A549 (cell line): ENCODE measurements at regions not wholly inside any gene's neighbourhood (a gene's known extent, or its start where the extent isn't known, plus 50 kb on each side); places are given as distances from the start of the nearest gene placed in this dataset.

ENCODE experiments used
- ATAC-seq, 2 experiments: fragments of 200-7000 bp in 1 of 2; fragments of >200 bp in 1 of 2; cut with Nextera tagmentation in 1 of 2; cut with Tn5 transposase in 1 of 2; 3 replicates each; pipeline versions ENCODE4 v1.8.0 to v1.9.1; 2018 to 2020; ENCODE audit warnings: mild to moderate bottlenecking in 1 of 2, moderate library complexity in 1 of 2
- CTCF ChIA-PET: fragments of 300-600 bp; sonication (Branson Sonifier 250); formaldehyde crosslinking; extraction: SDS; loops from one replicate; lab custom pipeline; 2021; ENCODE audit warnings: antibody characterized with exemption, inconsistent platforms; lab: Yijun Ruan, JAX
- POLR2A ChIA-PET: fragments of 350-600 bp; formaldehyde crosslinking; extraction: SDS; loops from one replicate; lab custom pipeline; 2021; ENCODE audit warnings: antibody characterized with exemption, inconsistent platforms; lab: Yijun Ruan, JAX
- DNase-seq, 2 experiments: peaks; one replicate each; pipeline versions ENCODE4 v3.0.0 to v3.0.0-alpha.2; 2011 to 2016; ENCODE audit warnings: low read depth in 1 of 2, low spot score in 1 of 2
- FAIRE-seq: peaks from 2 replicates; lab custom pipeline; 2011; peaks lifted over from hg19 to GRCh38; lab: Jason Lieb, UNC
- H3K27ac ChIP-seq, 2 experiments: fragments of >200 bp; sonication (Bioruptor Twin); formaldehyde crosslinking; 3 replicates each; pipeline ENCODE4 v1.5.1; 2016 to 2017
- H3K4me1 ChIP-seq: fragments of >200 bp; sonication (Bioruptor Twin); formaldehyde crosslinking; 3 replicates; pipeline ENCODE4 v1.6.1; 2016
- H3K4me2 ChIP-seq: fragments of >200 bp; sonication (Bioruptor Twin); formaldehyde crosslinking; 3 replicates; pipeline ENCODE4 v1.6.1; 2016
- H3K4me3 ChIP-seq: fragments of >200 bp; sonication (Bioruptor Twin); formaldehyde crosslinking; 3 replicates; pipeline ENCODE4 v1.5.1; 2016
- H3K9me3 ChIP-seq: fragments of >200 bp; sonication (Bioruptor Twin); formaldehyde crosslinking; 3 replicates; pipeline ENCODE4 v1.6.1; 2016
- ATOH8 ChIP-seq: fragments of 250-450 bp; sonication (Bioruptor Pico); IDR thresholded peaks from 2 replicates; pipeline ENCODE4 v1.5.0; 2020; ENCODE audit warnings: low read depth, mild to moderate bottlenecking, moderate library complexity
- CBX2 ChIP-seq: fragments of 200-600 bp; sonication (generic); IDR thresholded peaks from 2 replicates; pipeline ENCODE4 v1.6.1; 2016; ENCODE audit warnings: low read depth, mild to moderate bottlenecking, borderline replicate concordance
- CBX8 ChIP-seq: fragments of 200-600 bp; sonication (generic); IDR thresholded peaks from 2 replicates; pipeline ENCODE4 v1.6.1; 2016
- CEBPB ChIP-seq, 2 experiments: fragments of >200 bp in 1 of 2; sonication (Bioruptor Twin) in 1 of 2; formaldehyde crosslinking in 1 of 2; IDR thresholded peaks; 2 replicates each; pipeline ENCODE4 v1.6.1; 2012 to 2016
- CHD2 ChIP-seq: fragments of 150-350 bp; IDR thresholded peaks from 2 replicates; pipeline ENCODE4 v1.6.1; 2014; ENCODE audit warnings: low read length; ENCODE audit not compliant: partially characterized antibody
- EHF ChIP-seq: fragments of 250-450 bp; sonication (Bioruptor Pico); IDR thresholded peaks from 2 replicates; pipeline ENCODE4 v1.5.0; 2020; ENCODE audit warnings: mild to moderate bottlenecking
- ESRRA ChIP-seq: fragments of 150-350 bp; IDR thresholded peaks from 2 replicates; pipeline ENCODE4 v1.6.1; 2014; ENCODE audit warnings: mild to moderate bottlenecking, low read length, borderline replicate concordance
- FOSL2 ChIP-seq, 2 experiments: fragments of 450-650 bp in 1 of 2; fragments of >200 bp in 1 of 2; sonication (Bioruptor Twin) in 1 of 2; formaldehyde crosslinking; IDR thresholded peaks; 2 replicates each; pipeline versions ENCODE4 v1.5.0 to v1.6.1; 2016 to 2020; ENCODE audit warnings: mild to moderate bottlenecking in 1 of 2, moderate library complexity in 1 of 2
- HDAC2 ChIP-seq: fragments of 200-600 bp; sonication (generic); IDR thresholded peaks from 2 replicates; pipeline ENCODE4 v1.6.1; 2016
- HES2 ChIP-seq: fragments of >200 bp; sonication (Bioruptor Twin); formaldehyde crosslinking; IDR thresholded peaks from 2 replicates; pipeline ENCODE4 v1.6.1; 2016
- KDM1A ChIP-seq: fragments of 200-600 bp; sonication (generic); IDR thresholded peaks from 2 replicates; pipeline ENCODE4 v1.6.1; 2016; ENCODE audit warnings: low read depth, mild to moderate bottlenecking
- KDM5A ChIP-seq: fragments of 200-600 bp; sonication (generic); IDR thresholded peaks from 2 replicates; pipeline ENCODE4 v1.6.1; 2016; ENCODE audit warnings: antibody characterized with exemption, mild to moderate bottlenecking
- MAFK ChIP-seq: fragments of 450-650 bp; IDR thresholded peaks from 2 replicates; pipeline ENCODE4 v1.6.1; 2014; ENCODE audit not compliant: partially characterized antibody
- MAX ChIP-seq: IDR thresholded peaks from 2 replicates; pipeline ENCODE4 v1.6.1; 2012
- MYC ChIP-seq: IDR thresholded peaks from 2 replicates; pipeline ENCODE4 v1.6.1; 2012; ENCODE audit warnings: mild to moderate bottlenecking, inconsistent platforms, low read length, improper control_type of control experiment, borderline replicate concordance
- NPAS2 ChIP-seq: fragments of 250-450 bp; sonication (Bioruptor Pico); IDR thresholded peaks from 2 replicates; pipeline ENCODE4 v1.8.0; 2022; ENCODE audit warnings: mild to moderate bottlenecking, moderate library complexity, borderline replicate concordance
- PHF8 ChIP-seq: fragments of 200-600 bp; sonication (generic); IDR thresholded peaks from 2 replicates; pipeline ENCODE4 v1.6.1; 2016; ENCODE audit warnings: low read depth, mild to moderate bottlenecking, antibody characterized with exemption, moderate library complexity, borderline replicate concordance
- POLR2A ChIP-seq: IDR thresholded peaks from 2 replicates; pipeline ENCODE4 v1.6.1; 2012; ENCODE audit warnings: mild to moderate bottlenecking, low read length
- RAD21 ChIP-seq, 2 experiments: fragments of >200 bp in 1 of 2; sonication (Bioruptor Twin) in 1 of 2; formaldehyde crosslinking in 1 of 2; IDR thresholded peaks in 1 of 2; conservative IDR thresholded peaks in 1 of 2; 2 replicates in 1 of 2; 3 replicates in 1 of 2; pipeline ENCODE4 v1.6.1; 2012 to 2018; ENCODE audit warnings: inconsistent platforms in 1 of 2
- REST ChIP-seq: fragments of 200-600 bp; sonication (generic); IDR thresholded peaks from 2 replicates; pipeline ENCODE4 v1.6.1; 2016; ENCODE audit warnings: antibody characterized with exemption, mild to moderate bottlenecking, moderate library complexity
- RFX5 ChIP-seq: fragments of 450-650 bp; IDR thresholded peaks from 2 replicates; pipeline ENCODE4 v1.7.1; 2014; ENCODE audit warnings: antibody characterized with exemption, mild to moderate bottlenecking, moderate library complexity
- SREBF2 ChIP-seq: fragments of 450-650 bp; IDR thresholded peaks from 2 replicates; pipeline ENCODE4 v1.6.1; 2014; ENCODE audit warnings: mild to moderate bottlenecking, moderate library complexity
- USF2 ChIP-seq: fragments of 450-650 bp; IDR thresholded peaks from 2 replicates; pipeline ENCODE4 v1.6.1; 2014; ENCODE audit warnings: antibody characterized with exemption
- ZC3H11A ChIP-seq: fragments of 450-650 bp; IDR thresholded peaks from 2 replicates; pipeline ENCODE4 v1.6.1; 2014; ENCODE audit warnings: antibody characterized with exemption, mild to moderate bottlenecking
- ZFP36 ChIP-seq: fragments of 450-650 bp; IDR thresholded peaks from 2 replicates; pipeline ENCODE4 v1.6.1; 2014; ENCODE audit warnings: borderline replicate concordance; ENCODE audit not compliant: partially characterized antibody
- ZNF302 ChIP-seq: fragments of 250-450 bp; sonication (Bioruptor Pico); IDR thresholded peaks from 2 replicates; pipeline ENCODE4 v1.9.0; 2021; ENCODE audit warnings: inconsistent platforms, mild to moderate bottlenecking, moderate library complexity
- WGBS: methylation state at CpG from one replicate; pipeline ENCODE4 v1.1.6; 2017; ENCODE audit errors: missing lambda C conversion rate; 5-methylcytosine and 5-hydroxymethylcytosine counted together

GRCh38 chr6:12555267-12555666 lies 161.3 kb upstream of the PHACTR1 start:
- Histone ChIP-seq H3K4me1 (no peaks in the 10 kb centered on the region), H3K4me3 (no peak overlapping the region), H3K4me2 (no peak overlapping the region), H3K9me3 (0 out of 3 replicates have a peak, but pooled peaks cover 9% of the 10 kb centered on the region), H3K27ac (no peak overlapping the region)
- CTCF ChIA-PET = no interaction called here
- POLR2A ChIA-PET = no interaction called here
- TF ChIP-seq KDM1A (no peak), NPAS2 (no peak), ZC3H11A (no peak), ZNF302 (CRISPR knock-in tag) (no peak), MYC (no peak), REST (no peak), POLR2A (no peak), ATOH8 (CRISPR knock-in tag) (no peak), KDM5A (no peak), MAFK (no peak)
- no peak for DNase-seq
- ATAC-seq = no peak
- FAIRE-seq = no peak
- 60% methylated on average over 2 of the region's 2 CpGs for WGBS

GRCh38 chr6:12555781-12556180 lies 160.8 kb upstream of the PHACTR1 start:
- no peak for TF ChIP-seq ZNF302 (CRISPR knock-in tag)
- no peak for TF ChIP-seq SREBF2
- TF ChIP-seq CEBPB (IDR thresholded peaks at IDR 0.05) = no peak
- TF ChIP-seq EHF (CRISPR knock-in tag) = no peak
- TF ChIP-seq CBX8 = no peak
- no peak for TF ChIP-seq MAX
- no peak for ATAC-seq
- no peak overlapping the region for H3K4me3 ChIP-seq
- H3K27ac ChIP-seq = no peak overlapping the region
- WGBS = 96% methylated on average over 3 of the region's 3 CpGs
- no peaks in the 10 kb centered on the region for H3K4me1 ChIP-seq
- H3K4me2 ChIP-seq = no peak overlapping the region
- 0 out of 3 replicates have a peak, but pooled peaks cover 9% of the 10 kb centered on the region for H3K9me3 ChIP-seq
- POLR2A ChIA-PET = no interaction called here
- DNase-seq = no peak
- FAIRE-seq = no peak
- CTCF ChIA-PET = no interaction called here

GRCh38 chr6:12557765-12558164 lies 158.8 kb upstream of the PHACTR1 start:
- POLR2A ChIA-PET = no interaction called here
- Histone ChIP-seq H3K9me3 (0 out of 3 replicates have a peak, but pooled peaks cover 9% of the 10 kb centered on the region), H3K4me2 (no peak overlapping the region), H3K4me3 (no peak overlapping the region), H3K4me1 (no peaks in the 10 kb centered on the region), H3K27ac (no peak overlapping the region)
- DNase-seq (no peak), ATAC-seq (no peak), FAIRE-seq (no peak)
- 93% methylated on average over 2 of the region's 2 CpGs for WGBS
- no peak for TF ChIP-seq ZNF302 (CRISPR knock-in tag)
- CTCF ChIA-PET = interaction anchor here (0.5 to 1.5 kb wide), 2 partner anchors 14 to 44 kb away, joined by 3 to 4 read pairs; no protein-coding TSS in a partner anchor

GRCh38 chr6:12560315-12560714 lies 156.3 kb upstream of the PHACTR1 start:
- no peak for FAIRE-seq
- no peak overlapping the region for H3K4me3 ChIP-seq
- CTCF ChIA-PET = interaction anchor here (1.2 kb wide), 1 partner anchor 43 kb away, joined by 3 read pairs; no protein-coding TSS in a partner anchor
- DNase-seq = no peak
- 72% methylated on average over 5 of the region's 5 CpGs for WGBS
- peak overlapping the region in 1 of 2 experiments; percentile 59; a peak in 3 of 6 replicates for H3K27ac ChIP-seq
- POLR2A ChIA-PET = no interaction called here
- no peak overlapping the region for H3K4me2 ChIP-seq
- H3K4me1 ChIP-seq = no peaks in the 10 kb centered on the region
- no peak for ATAC-seq
- H3K9me3 ChIP-seq = 0 out of 3 replicates have a peak, but pooled peaks cover 7% of the 10 kb centered on the region
- no peak for TF ChIP-seq RFX5
- no peak for TF ChIP-seq PHF8
- TF ChIP-seq RAD21 (conservative IDR thresholded peaks at IDR 0.05 in 1 of 2, IDR thresholded peaks at IDR 0.05 in 1 of 2) = no peak
- no peak for TF ChIP-seq ESRRA
- TF ChIP-seq POLR2A = no peak
- TF ChIP-seq CBX2 = no peak
- no peak for TF ChIP-seq FOSL2 (IDR thresholded peaks at IDR 0.05)
- no peak for TF ChIP-seq FOSL2 (CRISPR knock-in tag; IDR thresholded peaks at IDR 0.05)
- no peak for TF ChIP-seq MYC
- no peak for TF ChIP-seq NPAS2
- no peak for TF ChIP-seq HES2
- no peak for TF ChIP-seq ZFP36
- no peak for TF ChIP-seq CHD2
- TF ChIP-seq HDAC2 = no peak
- no peak for TF ChIP-seq USF2
